Femur (tissue), 1 donor: ENCODE measurements at regions not wholly inside any gene's neighbourhood (a gene's known extent, or its start where the extent isn't known, plus 50 kb on each side); places are given as distances from the start of the nearest gene placed in this dataset.
A peak's percentile ranks its signal among the peaks of the same experiment; 100 is the strongest.

Experiments
- DNase-seq: peaks from one replicate; pipeline ENCODE4 v3.0.0-alpha.2; 2017

DNA sequence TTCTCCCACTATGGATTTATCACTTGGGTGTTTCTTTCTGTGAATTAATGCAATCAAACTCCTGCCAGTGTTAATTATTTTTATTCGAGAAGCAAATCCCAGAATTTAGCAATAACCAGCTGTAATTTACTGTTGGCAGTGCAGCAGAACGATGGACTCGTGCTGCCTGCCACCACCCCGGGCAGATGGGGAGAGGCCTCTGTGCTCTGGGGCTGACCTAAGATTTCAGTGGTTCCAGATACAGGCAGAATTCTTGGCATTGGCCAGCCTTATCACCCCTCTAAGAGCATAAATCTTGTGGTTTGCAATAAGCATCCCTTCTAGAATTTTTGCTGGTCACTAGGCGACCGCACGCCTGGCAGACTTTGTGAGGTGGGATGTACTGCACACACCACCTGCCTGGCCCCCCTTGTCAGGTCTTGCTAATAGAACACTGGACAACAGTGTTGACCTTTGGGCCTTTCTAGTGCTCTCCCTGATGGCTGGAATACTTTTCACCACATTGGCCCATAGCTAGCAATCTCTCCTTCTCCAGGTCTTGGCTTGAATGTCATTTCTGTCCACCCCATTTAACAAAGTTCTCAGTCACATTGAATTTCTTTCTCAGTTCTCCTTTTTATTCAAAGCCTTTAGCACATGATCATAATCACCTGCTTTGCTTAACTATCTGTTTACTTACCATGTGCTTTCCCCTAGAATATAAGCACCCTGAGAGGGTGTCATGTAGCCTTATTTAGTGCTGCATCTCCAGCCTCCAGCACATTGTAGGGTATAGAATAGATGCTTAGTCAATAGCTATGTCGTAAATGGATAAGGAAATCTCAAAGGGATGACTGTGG, 122.1 kb upstream of the DYNLRB2 start:
- DNase-seq, result no peak

DNA sequence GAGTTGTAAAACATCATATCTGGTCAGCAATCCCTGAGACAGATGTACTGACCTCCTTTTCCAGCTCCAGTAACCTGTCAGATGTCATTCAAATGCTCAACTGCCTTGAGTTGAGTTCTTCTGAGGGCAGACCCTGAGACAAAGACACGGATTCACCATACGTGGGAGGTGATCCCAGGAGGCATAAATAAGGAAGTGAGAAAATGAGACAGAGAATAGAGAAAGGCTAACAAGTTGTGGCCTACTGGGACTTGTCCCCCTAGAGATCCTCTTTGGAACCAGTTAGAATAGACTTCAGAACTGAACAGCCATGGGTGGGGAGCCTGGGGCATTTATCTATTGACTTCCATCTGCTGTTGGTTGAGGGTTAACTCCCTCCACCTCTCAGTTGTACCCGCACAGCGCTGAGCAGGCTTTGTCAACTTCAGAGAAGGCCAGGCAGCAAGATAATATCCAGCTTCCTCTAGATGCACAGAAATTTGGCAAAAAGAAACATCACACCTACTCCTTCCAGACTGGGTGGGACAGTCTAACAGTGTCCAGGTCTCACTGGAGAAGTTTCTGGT, 123.0 kb upstream of the DYNLRB2 start:
- no peak for DNase-seq

DNA sequence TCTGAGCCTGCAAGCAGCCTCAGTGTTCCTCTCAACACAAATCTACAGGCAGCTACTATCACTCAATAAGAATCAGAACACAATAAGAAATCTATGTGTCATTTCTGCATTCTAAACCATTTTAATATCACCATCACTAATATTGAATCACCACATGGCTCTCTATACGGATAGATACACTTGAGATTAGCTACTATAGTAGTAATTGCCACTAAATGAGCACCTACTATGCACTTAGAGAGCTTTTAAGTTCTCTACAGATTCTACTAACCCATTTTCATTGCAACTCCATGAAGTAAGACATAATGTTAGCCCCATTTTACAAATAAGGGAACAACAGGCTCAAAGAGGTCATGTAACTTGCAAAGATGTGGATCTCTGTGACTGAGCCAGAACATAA, 132.8 kb upstream of the DYNLRB2 start:
- DNase-seq, result no peak

DNA sequence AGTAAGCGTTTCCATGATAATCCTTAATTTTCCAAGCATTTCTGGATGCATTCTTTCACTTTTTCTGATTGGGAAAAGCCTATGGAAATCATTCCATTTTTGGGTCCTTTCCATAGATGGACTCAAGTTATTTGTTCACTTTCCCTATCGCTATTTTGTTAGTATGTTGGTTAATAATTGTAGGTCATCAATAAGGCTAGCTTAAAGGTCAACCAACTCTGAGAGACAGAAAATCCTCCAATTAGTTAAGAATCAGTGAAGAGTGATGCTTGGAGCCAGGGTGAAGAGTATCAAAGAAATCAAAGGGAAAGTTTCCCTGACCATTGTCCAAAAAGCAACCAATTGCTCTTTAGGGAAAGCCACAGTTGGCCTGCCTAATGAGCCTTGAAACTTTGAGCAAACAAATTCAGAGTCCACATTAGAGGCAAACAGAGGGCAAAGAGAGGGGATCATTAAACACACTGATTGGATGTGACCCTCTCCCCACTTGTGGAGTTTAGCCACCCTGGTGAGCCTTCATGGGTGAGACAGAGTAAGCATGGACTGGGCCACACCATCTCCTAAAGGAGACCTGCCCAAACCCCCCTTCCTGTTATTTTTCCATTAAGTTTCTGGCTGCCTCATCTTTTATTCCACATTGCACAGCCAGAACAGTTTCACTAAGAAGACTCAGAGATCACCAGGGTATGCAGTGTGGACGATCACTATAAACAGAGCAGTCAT, 133.4 kb upstream of the DYNLRB2 start:
- DNase-seq, result no peak

DNA sequence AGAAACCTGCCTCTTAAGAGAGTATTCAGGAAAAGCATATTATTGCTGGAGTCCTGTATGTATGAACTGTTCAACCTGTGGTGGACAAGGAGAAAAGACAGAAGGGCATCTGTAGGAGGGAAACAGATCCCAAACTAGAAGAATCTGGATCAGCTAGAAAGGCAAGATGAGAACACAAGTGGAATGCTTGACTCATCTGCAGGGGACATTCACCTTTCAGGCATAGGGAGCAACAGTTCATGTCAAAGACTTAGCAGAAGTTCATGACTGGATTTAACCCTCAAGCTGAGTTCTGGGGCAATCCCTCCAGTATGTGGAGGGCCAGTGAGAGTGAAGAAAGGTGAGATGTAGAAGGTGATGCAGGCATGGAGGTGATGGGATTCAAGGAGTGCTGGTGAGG, 135.9 kb upstream of the DYNLRB2 start:
- DNase-seq, result no peak

DNA sequence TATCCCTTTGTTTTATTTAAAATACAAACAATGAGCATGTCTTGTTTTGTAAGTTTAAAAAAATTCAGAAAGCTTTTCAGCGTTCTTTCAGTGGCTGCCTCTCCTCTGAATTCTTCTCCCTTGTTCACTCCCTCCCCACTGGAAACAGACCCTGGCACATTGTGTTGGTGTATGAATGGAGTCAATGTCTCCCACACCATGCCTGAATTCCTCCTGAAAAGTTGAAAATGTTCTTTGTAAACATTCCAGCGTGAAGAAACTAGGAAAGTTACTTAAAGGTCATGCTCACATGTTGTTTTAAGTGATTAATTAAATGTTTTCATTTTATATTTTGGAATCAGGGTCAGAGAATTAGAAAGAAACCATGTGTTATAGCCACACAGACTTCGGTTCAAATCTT, 136.9 kb upstream of the DYNLRB2 start:
- DNase-seq, result no peak

DNA sequence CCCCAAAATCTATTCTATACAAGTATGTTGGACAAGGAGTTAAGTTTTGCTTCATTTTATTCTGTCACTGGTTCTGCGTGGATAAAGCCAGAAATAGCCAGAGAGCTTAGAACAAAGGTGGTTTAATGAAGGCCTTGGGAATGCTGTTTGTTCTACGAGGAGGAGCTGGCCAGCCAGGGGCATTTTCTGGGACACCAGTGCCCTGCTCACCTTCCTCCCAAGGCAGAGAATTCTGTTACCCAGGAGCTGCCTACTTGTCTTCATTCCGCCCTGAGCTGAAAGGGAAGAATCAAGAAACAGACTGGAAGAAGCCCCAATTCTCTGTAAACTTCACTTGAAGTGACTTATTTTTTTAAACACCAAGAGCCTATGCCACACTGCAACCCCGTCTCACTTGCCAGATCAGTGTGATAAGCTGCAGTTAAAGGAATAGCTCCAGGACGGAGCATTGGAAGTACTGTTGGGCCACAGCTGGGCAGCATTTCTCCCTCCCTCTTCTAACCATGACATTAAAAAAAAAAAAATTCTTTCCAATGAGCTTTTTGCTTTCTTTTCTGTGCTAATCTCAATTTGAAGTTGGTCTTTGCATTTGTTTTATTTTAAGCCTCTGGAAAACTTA, 149.8 kb upstream of the DYNLRB2 start:
- DNase-seq, result no peak

DNA sequence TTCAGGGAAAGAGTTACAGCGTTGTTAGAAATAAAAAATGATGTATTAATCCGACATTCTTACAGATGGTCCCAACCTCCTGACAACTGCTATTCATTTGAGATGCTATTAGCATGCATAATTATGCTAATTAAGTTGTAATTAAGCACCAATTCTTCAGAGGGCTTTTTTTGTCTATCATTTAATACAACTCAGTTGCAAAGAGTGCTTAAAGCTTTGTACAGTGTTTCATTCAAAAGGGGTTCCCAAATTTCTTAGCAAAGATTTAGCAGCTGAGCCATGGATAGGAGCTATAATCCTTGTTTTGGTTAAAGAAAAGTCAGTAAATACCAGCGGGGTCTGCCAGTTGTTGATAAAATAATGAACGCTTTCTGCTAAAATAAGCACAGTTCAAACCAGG, 150.7 kb upstream of the DYNLRB2 start:
- no peak for DNase-seq

DNA sequence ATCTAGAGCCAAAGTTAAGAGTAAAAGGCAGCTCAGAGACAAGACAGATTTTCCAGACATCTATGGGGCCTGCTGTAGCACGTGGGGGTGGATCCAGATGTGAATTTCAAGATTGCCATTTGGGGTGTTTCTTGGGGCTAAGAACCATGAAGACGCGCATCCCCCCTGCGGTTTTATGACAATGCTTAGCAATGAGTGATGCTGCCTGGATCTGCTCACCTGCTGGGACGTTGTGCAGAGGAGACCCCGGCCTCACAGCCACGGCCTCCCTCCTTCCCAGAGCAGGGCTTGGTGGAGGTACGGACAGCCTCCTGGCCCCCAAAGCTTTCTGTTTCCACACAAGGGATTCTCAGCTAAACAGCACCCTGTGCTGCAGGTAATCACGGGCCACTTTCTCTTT, 151.5 kb upstream of the DYNLRB2 start:
- no peak for DNase-seq

DNA sequence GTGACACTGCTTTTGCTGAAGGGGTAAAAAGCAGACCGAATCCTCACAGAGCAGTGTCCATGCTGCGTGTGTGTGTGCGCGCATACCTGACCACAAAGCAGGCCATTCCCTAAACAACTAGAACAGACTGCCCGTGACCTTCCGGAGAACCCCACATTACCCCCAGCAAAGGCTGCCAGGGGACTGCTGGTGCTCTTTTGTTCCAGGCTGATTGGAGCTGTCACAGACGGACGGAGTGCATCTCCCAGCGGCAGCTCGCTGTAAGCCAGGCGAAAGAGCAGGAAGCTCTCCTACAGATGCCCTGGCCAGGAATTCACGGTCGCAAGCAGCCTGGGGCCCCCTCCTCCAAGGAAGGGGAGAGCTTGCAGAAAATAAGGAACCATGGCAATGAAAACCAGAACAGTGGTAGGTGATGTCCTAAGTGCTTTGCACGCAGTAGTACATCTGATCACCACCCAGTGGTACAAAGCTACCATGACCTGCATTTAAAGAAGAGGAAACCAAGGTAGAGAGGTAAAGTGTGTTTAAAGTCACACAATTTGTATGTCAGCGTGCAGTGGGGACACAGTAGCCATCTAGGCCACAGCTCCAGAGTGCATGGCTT, 153.4 kb upstream of the DYNLRB2 start:
- no peak for DNase-seq

DNA sequence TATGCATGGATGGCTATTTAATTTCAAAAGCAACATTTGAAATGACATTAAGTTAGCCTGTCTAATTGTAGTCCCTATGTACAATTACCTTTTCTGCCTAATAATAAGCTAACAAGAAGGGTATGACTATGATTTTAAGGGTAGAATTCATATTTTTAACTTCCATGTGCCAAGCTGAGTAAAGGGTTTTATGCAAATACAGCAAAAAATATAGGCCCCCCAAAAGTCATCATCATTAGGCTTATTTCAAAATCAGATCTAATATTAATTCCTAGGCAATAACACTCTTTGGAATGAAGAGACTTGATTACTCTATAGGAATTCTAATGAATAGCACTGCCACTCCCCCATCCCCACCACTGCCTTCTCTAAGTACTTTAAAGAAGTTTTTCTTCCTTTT, 155.9 kb upstream of the DYNLRB2 start:
- no peak for DNase-seq

DNA sequence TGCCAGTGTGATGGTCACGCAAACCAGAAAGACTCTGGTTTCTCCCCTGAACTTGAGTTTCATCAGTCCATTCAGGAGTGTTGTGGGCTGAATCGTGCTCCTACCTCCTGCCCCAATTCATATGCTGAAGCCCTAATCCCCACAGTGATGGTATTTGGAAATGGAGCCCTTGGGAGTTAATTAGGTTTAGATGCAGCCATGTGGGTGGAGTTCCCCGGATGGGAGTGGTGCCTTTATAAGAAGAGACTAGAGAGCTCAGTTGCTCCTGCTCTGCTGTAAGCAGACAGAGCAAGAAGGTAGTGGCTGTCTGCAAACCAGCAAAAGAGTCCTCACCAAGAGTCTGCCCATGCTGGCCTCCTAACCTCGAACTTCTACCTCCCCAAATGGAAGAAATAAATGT, 160.3 kb upstream of the DYNLRB2 start:
- no peak for DNase-seq

DNA sequence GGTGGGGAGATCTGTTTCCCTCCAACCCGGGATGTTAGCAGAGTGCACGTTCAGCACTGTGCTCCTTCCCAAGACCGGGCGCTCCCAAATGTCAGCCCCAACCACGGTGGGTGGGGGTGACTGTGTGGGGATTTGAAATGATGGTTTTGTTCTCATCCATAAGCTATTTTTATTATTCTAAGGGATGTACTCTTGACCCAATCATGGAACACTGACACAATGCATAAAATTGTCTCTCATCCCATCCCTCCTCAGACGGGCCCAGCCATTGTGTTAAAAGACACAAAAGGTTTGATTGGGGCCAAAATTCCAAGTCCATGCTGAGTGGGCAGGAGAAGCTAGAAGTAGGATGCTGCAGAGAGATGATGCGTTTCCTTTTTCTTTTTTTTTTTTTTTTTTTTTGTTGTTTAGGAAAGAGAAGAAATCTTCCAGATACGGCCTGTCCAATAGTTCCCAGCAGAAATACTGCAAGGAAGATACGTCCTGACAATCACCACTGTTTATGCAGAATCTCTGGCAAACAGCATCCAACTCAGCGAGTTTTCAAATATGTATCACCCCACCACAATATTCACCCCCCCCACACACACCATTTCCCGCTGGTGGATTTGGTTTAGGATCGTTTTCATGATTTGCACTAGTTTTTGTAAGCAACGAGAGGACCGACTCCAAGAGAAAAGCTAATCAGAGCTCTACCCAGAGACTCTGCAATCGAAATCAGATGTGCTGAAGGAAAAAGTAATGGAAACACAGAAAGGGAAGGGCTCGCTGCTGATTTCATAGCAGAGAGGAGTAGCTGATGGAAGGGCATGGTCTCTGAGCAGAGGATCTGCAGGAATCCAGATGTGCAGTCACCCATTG, 163.5 kb upstream of the DYNLRB2 start:
- DNase-seq, result peak; percentile 62

DNA sequence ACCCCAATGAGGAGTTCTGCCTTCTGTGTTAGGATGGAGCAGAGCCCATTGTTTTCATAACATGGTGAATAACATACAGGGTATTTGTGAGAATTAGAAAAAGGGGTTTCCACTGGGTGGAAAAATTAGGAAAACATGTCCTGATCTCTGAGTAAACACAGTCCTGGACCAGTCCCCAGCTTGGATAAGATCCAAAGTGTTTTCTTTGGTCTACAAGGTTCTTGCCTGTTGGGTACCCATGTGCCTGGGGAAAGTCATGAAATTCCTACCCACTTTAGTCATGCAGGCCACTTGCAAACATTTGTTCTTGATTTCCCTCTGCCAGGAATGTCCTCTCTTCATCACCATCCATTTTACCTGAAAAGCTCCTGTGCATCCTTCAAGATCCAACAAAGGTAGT, 164.8 kb upstream of the DYNLRB2 start:
- no peak for DNase-seq

DNA sequence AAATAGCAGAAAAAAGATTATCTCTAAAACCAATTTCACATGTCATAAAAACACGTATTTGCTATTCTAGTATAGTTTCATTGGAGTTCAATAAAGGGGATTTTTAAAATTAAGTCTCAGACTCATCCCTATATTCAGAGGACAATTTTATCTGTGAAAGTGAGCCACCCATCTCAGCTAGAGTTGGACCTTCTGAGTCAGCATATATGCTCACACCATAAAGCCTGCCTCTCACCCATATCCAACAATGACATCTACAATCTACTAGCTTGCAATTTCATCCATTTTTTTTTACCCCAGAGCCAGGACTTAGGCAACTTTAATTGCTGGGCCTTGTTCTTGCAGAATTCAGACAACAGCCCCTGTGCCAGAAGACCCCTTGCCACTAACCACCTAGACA, 165.3 kb upstream of the DYNLRB2 start:
- no peak for DNase-seq

DNA sequence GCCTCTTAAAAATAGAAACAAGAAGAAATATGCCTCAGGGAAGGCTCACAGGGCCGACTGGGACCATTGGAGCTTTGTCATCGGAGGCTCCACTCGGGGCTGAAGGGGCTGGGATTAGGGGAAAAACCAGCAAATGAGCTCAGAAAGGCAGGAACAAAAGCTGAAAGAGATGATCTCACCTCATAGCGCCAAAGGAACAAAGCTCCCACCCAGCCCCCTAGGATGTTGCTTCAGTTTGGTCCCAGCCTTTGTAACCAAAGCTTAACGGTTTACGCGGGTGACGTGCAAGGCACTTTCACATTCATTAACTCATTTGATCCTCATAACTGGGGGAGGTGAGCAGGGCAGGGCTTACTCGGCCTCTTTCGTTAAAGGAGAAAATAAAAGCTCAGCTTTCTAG, 168.5 kb upstream of the DYNLRB2 start:
- DNase-seq, result no peak

DNA sequence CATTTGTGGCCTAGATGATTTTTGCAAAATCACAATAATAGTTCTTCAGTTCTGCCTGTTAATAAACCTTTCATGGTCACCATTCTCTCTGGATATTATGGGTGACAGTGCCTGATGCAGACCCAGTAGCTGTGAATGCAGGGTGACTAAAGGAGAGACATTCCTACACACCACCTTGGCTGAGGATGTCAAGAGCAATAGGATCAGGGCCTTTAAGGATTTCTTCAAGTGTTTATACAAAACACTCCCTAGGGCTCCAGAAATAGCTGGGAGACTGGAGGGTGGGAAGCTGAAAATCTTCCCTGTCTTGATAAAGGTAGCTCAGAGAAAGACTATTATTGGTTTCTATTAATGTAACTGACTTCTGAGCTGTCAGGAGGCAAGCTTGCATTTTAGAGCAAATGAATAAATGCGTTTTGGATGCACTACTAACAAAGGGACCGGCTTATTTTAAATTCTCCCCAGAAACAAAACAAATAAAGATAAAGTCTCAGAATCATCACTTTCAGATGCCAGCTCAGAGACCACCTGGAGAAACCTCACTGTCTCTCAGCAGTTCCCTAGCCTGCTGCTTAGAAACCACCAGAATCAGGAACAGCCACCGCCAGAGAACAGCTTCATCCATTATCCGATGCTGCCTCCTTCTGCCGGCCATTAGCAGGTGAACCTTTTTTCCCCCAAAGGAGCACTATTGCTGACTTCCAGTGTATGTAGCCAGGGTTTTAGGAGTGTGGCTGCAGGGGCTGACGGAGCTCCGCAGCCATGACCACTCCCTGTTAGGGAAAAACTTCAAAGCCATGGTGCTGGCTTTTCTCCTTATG, 171.4 kb upstream of the DYNLRB2 start:
- peak; percentile 67 for DNase-seq

DNA sequence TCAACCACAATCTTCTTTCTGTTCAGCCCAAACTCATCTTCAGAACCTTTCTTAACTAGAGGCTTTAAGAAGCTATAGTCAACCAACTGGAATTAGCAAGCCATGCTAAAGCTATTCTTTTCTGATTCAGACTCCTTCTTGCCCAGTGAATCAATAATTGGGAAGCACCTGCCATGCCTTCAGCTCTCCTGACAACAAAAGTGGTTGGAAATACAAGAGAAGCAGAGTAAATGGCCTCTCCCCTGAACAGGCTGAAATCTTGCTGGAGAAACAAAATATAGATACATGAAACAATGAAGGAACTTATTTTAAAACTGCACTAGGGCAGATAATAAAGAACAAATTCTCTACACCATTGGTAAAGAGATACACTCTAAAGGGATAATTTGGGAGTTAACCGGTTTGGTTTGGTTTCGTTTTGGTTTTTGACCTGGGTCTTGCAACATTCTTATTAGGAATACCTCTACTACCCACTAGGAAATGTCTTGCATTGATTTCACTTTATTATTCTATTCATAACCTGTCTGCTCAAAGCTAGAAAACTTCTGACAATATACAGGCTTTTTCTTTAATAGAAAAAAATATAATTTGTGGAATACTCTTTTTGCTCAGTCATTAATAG, 173.6 kb upstream of the DYNLRB2 start:
- DNase-seq, result no peak

DNA sequence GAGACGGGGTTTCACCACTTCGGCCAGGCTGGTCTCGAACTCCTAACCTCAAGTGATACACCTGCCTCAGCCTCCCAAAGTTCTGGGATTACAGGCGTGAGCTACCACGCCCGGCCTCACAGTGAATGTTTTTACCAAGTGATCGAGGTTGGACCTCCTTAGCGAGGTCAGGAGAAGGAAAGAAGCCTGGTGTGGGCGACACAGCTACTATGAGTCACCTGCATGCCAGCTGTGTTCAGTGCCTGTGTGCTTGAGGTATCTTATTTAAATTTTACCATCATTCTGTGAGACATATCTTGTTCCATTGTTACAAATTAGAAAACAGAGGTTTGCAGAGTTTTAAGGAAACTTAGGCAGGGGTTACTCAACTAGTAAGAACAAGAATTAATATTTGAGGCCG, 174.8 kb upstream of the DYNLRB2 start:
- DNase-seq, result no peak

DNA sequence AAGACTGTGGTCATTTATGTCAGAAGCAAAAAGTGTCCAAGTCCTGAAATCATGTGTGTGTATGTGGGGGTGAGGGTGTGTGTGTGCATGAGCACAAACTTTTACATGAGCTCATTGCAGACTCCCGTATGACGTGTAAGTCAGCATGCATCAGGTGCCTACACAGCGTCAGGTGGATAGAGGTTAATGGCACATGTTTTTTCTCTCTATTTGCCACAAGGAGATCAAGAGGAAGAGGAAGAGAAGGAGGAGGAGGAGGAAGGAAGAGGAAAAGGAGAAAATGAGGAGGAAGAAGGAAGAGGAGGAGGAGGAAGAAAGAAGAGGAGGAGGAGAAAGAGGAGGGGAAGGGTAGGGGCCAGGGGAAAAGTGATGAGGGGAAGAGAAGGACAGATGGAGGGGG, 178.0 kb upstream of the DYNLRB2 start:
- no peak for DNase-seq

DNA sequence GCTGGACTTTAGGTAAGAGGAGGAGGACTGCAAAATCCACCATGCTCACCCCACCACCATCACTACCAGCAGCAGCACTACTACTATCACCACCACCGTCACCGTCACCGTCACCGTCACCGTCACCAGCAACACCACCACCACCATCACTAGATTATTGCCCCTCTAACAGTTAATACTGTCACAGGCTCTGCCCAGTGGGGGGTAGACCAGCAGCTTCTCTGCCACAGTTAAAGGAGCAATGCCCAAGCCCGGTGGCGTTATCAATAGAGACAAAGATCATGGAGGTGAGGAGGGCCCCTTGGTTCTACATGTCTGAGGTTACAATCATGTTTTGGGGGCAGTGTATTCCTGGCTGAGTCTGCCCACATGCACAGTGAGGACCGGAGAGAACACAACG, 184.4 kb upstream of the DYNLRB2 start:
- no peak for DNase-seq
